HCT116 (cell line): ENCODE measurements at regions not wholly inside any gene's neighbourhood (a gene's known extent, or its start where the extent isn't known, plus 50 kb on each side); places are given as distances from the start of the nearest gene placed in this dataset.

ENCODE experiments used
- ATAC-seq: fragments of 200-7000 bp; cut with Tn5 transposase; 2 replicates; pipeline ENCODE4 v1.9.1; 2020; ENCODE audit warnings: mild to moderate bottlenecking, moderate library complexity
- BruUV-seq: library from RNA; stranded (reverse); fragments of 400-500 nt; replicated peaks from 2 replicates; lab custom pipeline; 2021; lab: Mats Ljungman, UMichigan
- CTCF ChIA-PET: fragments of 300-600 bp; sonication (Branson Sonifier 250); formaldehyde crosslinking; loops from one replicate; lab custom pipeline; 2021; ENCODE audit warnings: antibody characterized with exemption; lab: Charles Lee
- POLR2A ChIA-PET: fragments of 300-600, 350-600 bp; sonication (Branson Sonifier 250); formaldehyde crosslinking; loops from one replicate; lab custom pipeline; 2021; ENCODE audit warnings: antibody characterized with exemption; lab: Charles Lee
- RAD21 ChIA-PET, 2 experiments: fragments of 300-600 bp; sonication (Branson Sonifier 250); formaldehyde crosslinking; loops; one replicate each; lab custom pipeline; 2023; ENCODE audit warnings: low total read pairs in 2 of 2; ENCODE audit not compliant: uncharacterized antibody in 2 of 2, unreplicated experiment in 2 of 2, low non-redundant PET in 1 of 2; lab: Charles Lee
- DNase-seq: peaks from one replicate; pipeline ENCODE4 v3.0.0-alpha.2; 2010; ENCODE audit warnings: low read depth, low spot score
- H2AFZ ChIP-seq: fragments of 200-600 bp; shearing (Covaris generic), sonication (generic); 2 replicates; pipeline ENCODE4 v1.6.1; 2017; ENCODE audit warnings: low read depth, mixed run types, mixed read lengths, antibody characterized with exemption, low read length; ENCODE audit not compliant: poor library complexity, severe bottlenecking
- H3K27ac ChIP-seq: 2 replicates; pipeline ENCODE4 v1.5.1; 2012; ENCODE audit warnings: low read depth, low read length
- H3K27me3 ChIP-seq: fragments of 200-600 bp; sonication (generic); 2 replicates; pipeline ENCODE4 v1.6.1; 2016; ENCODE audit warnings: mixed run types, low read length, mixed read lengths; ENCODE audit not compliant: insufficient read depth
- H3K36me3 ChIP-seq, 2 experiments: fragments of 200-500 bp in 1 of 2; fragments of 200-600 bp in 1 of 2; sonication (Bioruptor generic) in 1 of 2; sonication (generic) in 1 of 2; 2 replicates each; pipeline versions ENCODE4 v1.5.1 to v1.6.1; 2014 to 2016; ENCODE audit warnings: low read length in 2 of 2, inconsistent platforms in 1 of 2, mixed read lengths in 1 of 2, mixed run types in 1 of 2; ENCODE audit not compliant: insufficient read depth in 2 of 2, control insufficient read depth in 1 of 2
- H3K4me1 ChIP-seq, 2 experiments: fragments of 200-600 bp in 1 of 2; sonication (generic) in 1 of 2; 2 replicates each; pipeline versions ENCODE4 v1.5.1 to v1.6.1; 2012 to 2017; ENCODE audit warnings: low read length in 2 of 2, inconsistent platforms in 1 of 2, mild to moderate bottlenecking in 1 of 2, mixed read lengths in 1 of 2, mixed run types in 1 of 2, moderate library complexity in 1 of 2; ENCODE audit not compliant: insufficient read depth in 2 of 2, control insufficient read depth in 1 of 2
- H3K4me2 ChIP-seq: fragments of 200-600 bp; sonication (generic); 2 replicates; pipeline ENCODE4 v1.6.1; 2017; ENCODE audit warnings: mixed run types, low read length, mixed read lengths
- H3K4me3 ChIP-seq, 2 experiments: fragments of 200-600 bp in 1 of 2; sonication (generic) in 1 of 2; replicated peaks in 1 of 2; 2 replicates each; pipeline ENCODE4 v1.5.1; 2011 to 2016; ENCODE audit warnings: low read length in 2 of 2, control low read depth in 1 of 2, low read depth in 1 of 2, mild to moderate bottlenecking in 1 of 2, mixed read lengths in 1 of 2, mixed run types in 1 of 2
- H3K79me2 ChIP-seq: fragments of 200-600 bp; sonication (generic); 2 replicates; pipeline ENCODE4 v1.6.1; 2017; ENCODE audit warnings: mild to moderate bottlenecking, mixed run types, low read length, moderate library complexity, mixed read lengths; ENCODE audit not compliant: insufficient read depth
- H3K9ac ChIP-seq: fragments of 200-600 bp; sonication (generic); 2 replicates; pipeline ENCODE4 v1.6.1; 2016; ENCODE audit warnings: low read length, mixed read lengths
- H3K9me2 ChIP-seq: fragments of 200-600 bp; sonication (generic), shearing (Covaris generic); 2 replicates; pipeline ENCODE4 v1.6.1; 2017; ENCODE audit warnings: mixed run types, mild to moderate bottlenecking, moderate library complexity; ENCODE audit not compliant: insufficient read depth
- H3K9me3 ChIP-seq, 2 experiments: fragments of 200-500 bp in 1 of 2; fragments of 200-600 bp in 1 of 2; sonication (Bioruptor generic) in 1 of 2; sonication (generic) in 1 of 2; 2 replicates each; pipeline ENCODE4 v1.6.1; 2014 to 2017; ENCODE audit warnings: low read length in 2 of 2, mixed read lengths in 2 of 2, inconsistent platforms in 1 of 2, low read depth in 1 of 2, mild to moderate bottlenecking in 1 of 2, mixed run types in 1 of 2, moderate library complexity in 1 of 2; ENCODE audit not compliant: control insufficient read depth in 1 of 2, insufficient read depth in 1 of 2
- H4K20me1 ChIP-seq: fragments of 200-600 bp; sonication (generic), shearing (Covaris generic); 2 replicates; pipeline ENCODE4 v1.6.1; 2017; ENCODE audit warnings: mixed run types, mild to moderate bottlenecking, moderate library complexity; ENCODE audit not compliant: insufficient read depth
- ATF3 ChIP-seq: IDR thresholded peaks from 2 replicates; pipeline ENCODE4 v1.6.1; 2012
- CEBPB ChIP-seq: IDR thresholded peaks from 2 replicates; pipeline ENCODE4 v1.6.1; 2012; ENCODE audit warnings: low read depth
- ELF1 ChIP-seq: IDR thresholded peaks from 2 replicates; pipeline ENCODE4 v1.6.1; 2012; ENCODE audit warnings: low read depth, borderline replicate concordance
- EZH2 ChIP-seq: fragments of 200-600 bp; sonication (generic); IDR thresholded peaks from 2 replicates; pipeline ENCODE4 v1.6.1; 2017; ENCODE audit warnings: antibody characterized with exemption, mixed run types
- FOSL1 ChIP-seq: IDR thresholded peaks from 2 replicates; pipeline ENCODE4 v1.6.1; 2012; ENCODE audit warnings: low read depth
- POLR2A ChIP-seq: IDR thresholded peaks from 2 replicates; pipeline ENCODE4 v1.7.0; 2011; ENCODE audit warnings: borderline replicate concordance; ENCODE audit not compliant: insufficient read depth, insufficient read length; ENCODE audit errors: extremely low read depth
- RAD21 ChIP-seq: IDR thresholded peaks from 2 replicates; pipeline ENCODE4 v1.6.1; 2012; ENCODE audit warnings: low read depth, mild to moderate bottlenecking
- SIN3A ChIP-seq: IDR thresholded peaks from 2 replicates; pipeline ENCODE4 v1.6.1; 2012; ENCODE audit warnings: low read depth
- YY1 ChIP-seq: IDR thresholded peaks from 2 replicates; pipeline ENCODE4 v1.6.1; 2011; ENCODE audit warnings: low read length, low read depth, moderate library complexity, mild to moderate bottlenecking; ENCODE audit not compliant: insufficient replicate concordance; ENCODE audit errors: extremely low read depth
- intact Hi-C: fragments of 100-400 bp; cut with micrococcal nuclease; formaldehyde crosslinking; loops from 2 replicates; pipeline ENCODE4 v1.10.0; 2022
- TF ChIP-seq, protein P1 (sequence below): IDR thresholded peaks from 2 replicates; pipeline ENCODE4 v1.6.1; 2011; ENCODE audit warnings: mild to moderate bottlenecking, low read length, moderate library complexity; ENCODE audit not compliant: insufficient replicate concordance; ENCODE audit errors: extremely low read depth
- TF ChIP-seq, protein P2 (sequence below), 3 experiments: fragments of 200-600 bp in 1 of 3; sonication (generic) in 1 of 3; IDR thresholded peaks in 2 of 3; conservative IDR thresholded peaks in 1 of 3; 2 replicates each; pipeline ENCODE4 v1.5.1; 2012 to 2017; ENCODE audit warnings: low read depth in 2 of 3, low read length in 2 of 3, antibody characterized with exemption in 1 of 3, borderline replicate concordance in 1 of 3, control low read depth in 1 of 3, mild to moderate bottlenecking in 1 of 3, mixed read lengths in 1 of 3, mixed run types in 1 of 3, moderate library complexity in 1 of 3; ENCODE audit not compliant: insufficient read depth in 1 of 3

GRCh38 chr5:125496393-125496792 lies 750.0 kb upstream of the ZNF608 start:
- no peaks in the 10 kb centered on the region for H3K4me1 ChIP-seq
- no peaks in the 10 kb centered on the region for H4K20me1 ChIP-seq
- no peaks in the 10 kb centered on the region for H3K9me2 ChIP-seq
- H3K79me2 ChIP-seq = no peaks in the 10 kb centered on the region
- intact Hi-C loops = no loop called here
- no peak overlapping the region for H3K4me2 ChIP-seq
- H3K27me3 ChIP-seq = no peaks in the 10 kb centered on the region
- TF ChIP-seq ELF1 = no peak
- no peak for TF ChIP-seq ATF3
- TF ChIP-seq, protein P1, sequence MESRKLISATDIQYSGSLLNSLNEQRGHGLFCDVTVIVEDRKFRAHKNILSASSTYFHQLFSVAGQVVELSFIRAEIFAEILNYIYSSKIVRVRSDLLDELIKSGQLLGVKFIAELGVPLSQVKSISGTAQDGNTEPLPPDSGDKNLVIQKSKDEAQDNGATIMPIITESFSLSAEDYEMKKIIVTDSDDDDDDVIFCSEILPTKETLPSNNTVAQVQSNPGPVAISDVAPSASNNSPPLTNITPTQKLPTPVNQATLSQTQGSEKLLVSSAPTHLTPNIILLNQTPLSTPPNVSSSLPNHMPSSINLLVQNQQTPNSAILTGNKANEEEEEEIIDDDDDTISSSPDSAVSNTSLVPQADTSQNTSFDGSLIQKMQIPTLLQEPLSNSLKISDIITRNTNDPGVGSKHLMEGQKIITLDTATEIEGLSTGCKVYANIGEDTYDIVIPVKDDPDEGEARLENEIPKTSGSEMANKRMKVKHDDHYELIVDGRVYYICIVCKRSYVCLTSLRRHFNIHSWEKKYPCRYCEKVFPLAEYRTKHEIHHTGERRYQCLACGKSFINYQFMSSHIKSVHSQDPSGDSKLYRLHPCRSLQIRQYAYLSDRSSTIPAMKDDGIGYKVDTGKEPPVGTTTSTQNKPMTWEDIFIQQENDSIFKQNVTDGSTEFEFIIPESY = no peak
- TF ChIP-seq CEBPB = no peak
- TF ChIP-seq EZH2 = no peak
- TF ChIP-seq, protein P2, sequence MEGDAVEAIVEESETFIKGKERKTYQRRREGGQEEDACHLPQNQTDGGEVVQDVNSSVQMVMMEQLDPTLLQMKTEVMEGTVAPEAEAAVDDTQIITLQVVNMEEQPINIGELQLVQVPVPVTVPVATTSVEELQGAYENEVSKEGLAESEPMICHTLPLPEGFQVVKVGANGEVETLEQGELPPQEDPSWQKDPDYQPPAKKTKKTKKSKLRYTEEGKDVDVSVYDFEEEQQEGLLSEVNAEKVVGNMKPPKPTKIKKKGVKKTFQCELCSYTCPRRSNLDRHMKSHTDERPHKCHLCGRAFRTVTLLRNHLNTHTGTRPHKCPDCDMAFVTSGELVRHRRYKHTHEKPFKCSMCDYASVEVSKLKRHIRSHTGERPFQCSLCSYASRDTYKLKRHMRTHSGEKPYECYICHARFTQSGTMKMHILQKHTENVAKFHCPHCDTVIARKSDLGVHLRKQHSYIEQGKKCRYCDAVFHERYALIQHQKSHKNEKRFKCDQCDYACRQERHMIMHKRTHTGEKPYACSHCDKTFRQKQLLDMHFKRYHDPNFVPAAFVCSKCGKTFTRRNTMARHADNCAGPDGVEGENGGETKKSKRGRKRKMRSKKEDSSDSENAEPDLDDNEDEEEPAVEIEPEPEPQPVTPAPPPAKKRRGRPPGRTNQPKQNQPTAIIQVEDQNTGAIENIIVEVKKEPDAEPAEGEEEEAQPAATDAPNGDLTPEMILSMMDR (IDR thresholded peaks at IDR 0.05 in 2 of 3, conservative IDR thresholded peaks at IDR 0.05 in 1 of 3; ENCODE audit: borderline replicate concordance in 1 of 3, insufficient read depth in 1 of 3, low read depth in 2 of 3, low read length in 2 of 3) = no peak
- no peak for TF ChIP-seq POLR2A
- TF ChIP-seq FOSL1 = no peak
- no peak for TF ChIP-seq YY1
- no peak for TF ChIP-seq SIN3A
- TF ChIP-seq RAD21 = no peak
- TF ChIP-seq, all 23 proteins: peak for 0
- POLR2A ChIA-PET = no interaction called here
- RAD21 ChIA-PET = no interaction called here
- Histone ChIP-seq H3K36me3 (no peaks in the 10 kb centered on the region), H3K27ac (no peak overlapping the region), H3K9ac (no peak overlapping the region), H2AFZ (no peak overlapping the region), H3K4me3 (no peak overlapping the region), H3K9me3 (peaks cover 0 to 3% of the 10 kb centered on the region in 2 experiments; a peak in 1 of 4 replicates)
- no TSS peak for BruUV-seq
- ATAC-seq = no peak
- CTCF ChIA-PET = no interaction called here
- no peak for DNase-seq
